Gastrocnemius medialis (tissue), 4 donors: ENCODE measurements at regions not wholly inside any gene's neighbourhood (a gene's known extent, or its start where the extent isn't known, plus 50 kb on each side); places are given as distances from the start of the nearest gene placed in this dataset.

Experiments
- POLR2A ChIP-seq, 2 donors: fragments of 450-650 bp; IDR thresholded peaks; one replicate each; pipeline ENCODE4 v1.6.1; 2017; ENCODE audit warnings: antibody characterized with exemption in 2 of 2, mild to moderate bottlenecking in 2 of 2, moderate library complexity in 2 of 2
- TF ChIP-seq, protein P1 (sequence below), 5 experiments: fragments of 450-650 bp in 3 of 5; fragments of 200-600 bp in 2 of 5; sonication (generic) in 2 of 5; IDR thresholded peaks in 4 of 5; conservative IDR thresholded peaks in 1 of 5; 1 replicate in 4 of 5; 2 replicates in 1 of 5; pipeline ENCODE4 v1.5.1; 2016 to 2019; ENCODE audit warnings: antibody characterized with exemption in 5 of 5, mild to moderate bottlenecking in 3 of 5, moderate library complexity in 3 of 5

DNA sequence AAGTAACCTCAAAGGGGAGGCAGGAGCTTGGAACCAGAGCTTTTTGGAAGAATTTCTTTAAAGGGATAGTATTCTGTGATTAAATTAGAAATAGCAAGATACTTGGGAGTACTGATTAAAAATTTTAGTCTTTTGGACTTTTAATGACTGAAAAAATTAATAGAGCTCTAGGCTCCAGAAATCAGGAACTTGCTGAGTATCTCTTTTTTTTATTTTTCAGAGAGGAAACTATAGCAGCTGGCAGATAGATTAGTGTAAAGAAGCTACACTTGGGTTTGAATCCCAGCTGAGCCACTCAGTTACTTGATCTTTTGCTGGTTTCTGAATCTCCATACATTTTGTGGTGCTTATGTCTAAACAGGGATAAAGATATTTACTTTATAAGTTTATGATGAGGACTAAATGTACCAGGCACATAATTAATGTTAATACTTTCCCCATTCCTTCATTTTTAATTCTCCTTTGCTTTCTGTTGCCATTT lies 94.2 kb upstream of the TNC start:
- TF ChIP-seq, protein P1, sequence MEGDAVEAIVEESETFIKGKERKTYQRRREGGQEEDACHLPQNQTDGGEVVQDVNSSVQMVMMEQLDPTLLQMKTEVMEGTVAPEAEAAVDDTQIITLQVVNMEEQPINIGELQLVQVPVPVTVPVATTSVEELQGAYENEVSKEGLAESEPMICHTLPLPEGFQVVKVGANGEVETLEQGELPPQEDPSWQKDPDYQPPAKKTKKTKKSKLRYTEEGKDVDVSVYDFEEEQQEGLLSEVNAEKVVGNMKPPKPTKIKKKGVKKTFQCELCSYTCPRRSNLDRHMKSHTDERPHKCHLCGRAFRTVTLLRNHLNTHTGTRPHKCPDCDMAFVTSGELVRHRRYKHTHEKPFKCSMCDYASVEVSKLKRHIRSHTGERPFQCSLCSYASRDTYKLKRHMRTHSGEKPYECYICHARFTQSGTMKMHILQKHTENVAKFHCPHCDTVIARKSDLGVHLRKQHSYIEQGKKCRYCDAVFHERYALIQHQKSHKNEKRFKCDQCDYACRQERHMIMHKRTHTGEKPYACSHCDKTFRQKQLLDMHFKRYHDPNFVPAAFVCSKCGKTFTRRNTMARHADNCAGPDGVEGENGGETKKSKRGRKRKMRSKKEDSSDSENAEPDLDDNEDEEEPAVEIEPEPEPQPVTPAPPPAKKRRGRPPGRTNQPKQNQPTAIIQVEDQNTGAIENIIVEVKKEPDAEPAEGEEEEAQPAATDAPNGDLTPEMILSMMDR (IDR thresholded peaks at IDR 0.05 in 4 of 5, conservative IDR thresholded peaks at IDR 0.05 in 1 of 5), result no peak
- no peak for TF ChIP-seq POLR2A (IDR thresholded peaks at IDR 0.05)
